Choroid plexus epithelial cell (primary cell): ENCODE measurements at regions not wholly inside any gene's neighbourhood (a gene's known extent, or its start where the extent isn't known, plus 50 kb on each side); places are given as distances from the start of the nearest gene placed in this dataset.

Source experiments
- DNase-seq: peaks from one replicate; pipeline ENCODE4 v3.0.0-alpha.2; 2010; ENCODE audit warnings: low read depth
- H3K4me3 ChIP-seq: 2 replicates; pipeline ENCODE4 v1.5.1; 2011; ENCODE audit warnings: low read depth, mild to moderate bottlenecking, control low read depth, low read length, moderate library complexity
- TF ChIP-seq, protein P1 (sequence below): conservative IDR thresholded peaks from 2 replicates; pipeline ENCODE4 v1.5.1; 2011; ENCODE audit warnings: low read depth, mild to moderate bottlenecking, control low read depth, inconsistent platforms, low read length, moderate library complexity

GRCh38 chr2:17160594-17160993, 357.6 kb downstream of the RAD51AP2 start:
- TF ChIP-seq, protein P1, sequence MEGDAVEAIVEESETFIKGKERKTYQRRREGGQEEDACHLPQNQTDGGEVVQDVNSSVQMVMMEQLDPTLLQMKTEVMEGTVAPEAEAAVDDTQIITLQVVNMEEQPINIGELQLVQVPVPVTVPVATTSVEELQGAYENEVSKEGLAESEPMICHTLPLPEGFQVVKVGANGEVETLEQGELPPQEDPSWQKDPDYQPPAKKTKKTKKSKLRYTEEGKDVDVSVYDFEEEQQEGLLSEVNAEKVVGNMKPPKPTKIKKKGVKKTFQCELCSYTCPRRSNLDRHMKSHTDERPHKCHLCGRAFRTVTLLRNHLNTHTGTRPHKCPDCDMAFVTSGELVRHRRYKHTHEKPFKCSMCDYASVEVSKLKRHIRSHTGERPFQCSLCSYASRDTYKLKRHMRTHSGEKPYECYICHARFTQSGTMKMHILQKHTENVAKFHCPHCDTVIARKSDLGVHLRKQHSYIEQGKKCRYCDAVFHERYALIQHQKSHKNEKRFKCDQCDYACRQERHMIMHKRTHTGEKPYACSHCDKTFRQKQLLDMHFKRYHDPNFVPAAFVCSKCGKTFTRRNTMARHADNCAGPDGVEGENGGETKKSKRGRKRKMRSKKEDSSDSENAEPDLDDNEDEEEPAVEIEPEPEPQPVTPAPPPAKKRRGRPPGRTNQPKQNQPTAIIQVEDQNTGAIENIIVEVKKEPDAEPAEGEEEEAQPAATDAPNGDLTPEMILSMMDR = no peak
- no peak for DNase-seq
- no peak overlapping the region for H3K4me3 ChIP-seq

GRCh38 chr2:17156086-17156485, 362.2 kb downstream of the RAD51AP2 start:
- no peak overlapping the region for H3K4me3 ChIP-seq
- DNase-seq = peak; percentile 8
- TF ChIP-seq, protein P1 = no peak

- no peak overlapping the region for H3K4me3 ChIP-seq
- no peak for DNase-seq
- TF ChIP-seq, protein P1 = no peak
Observed at GRCh38 chr2:17149945-17150344, 368.3 kb downstream of the RAD51AP2 start.

DNA sequence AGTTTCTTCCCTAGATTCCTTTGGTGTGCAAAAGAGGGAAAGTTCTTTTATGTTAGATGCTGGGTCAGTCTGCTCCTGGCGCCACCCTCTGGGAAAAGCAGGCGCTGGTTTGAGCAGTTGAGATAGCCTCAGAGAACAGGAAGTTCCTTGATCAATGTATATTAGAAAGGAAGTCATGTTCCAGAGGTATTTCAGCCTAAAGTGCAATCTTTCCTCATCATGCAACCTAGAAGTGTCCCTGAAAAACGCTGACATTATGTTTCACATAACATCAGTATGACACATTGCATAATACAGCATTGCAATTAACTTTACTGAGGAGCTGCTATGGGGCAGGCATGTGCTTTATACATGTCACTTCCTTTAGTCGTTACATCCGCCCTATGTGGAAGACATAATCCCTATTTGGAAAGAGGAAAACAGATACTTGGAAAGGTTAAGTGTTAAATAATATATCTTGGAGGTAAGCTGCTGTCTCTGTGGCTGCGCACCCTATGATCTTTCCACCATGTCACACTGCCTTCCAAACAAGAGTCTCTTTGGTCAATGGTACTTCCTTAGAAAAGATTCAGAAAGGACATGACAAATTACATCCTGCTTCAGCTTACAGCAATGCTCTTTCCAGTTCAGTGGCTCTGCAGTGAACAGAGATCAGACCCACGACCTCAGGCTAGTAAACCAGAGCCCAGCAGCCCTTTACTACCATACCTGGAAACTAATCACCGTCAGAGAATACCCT, 369.7 kb downstream of the RAD51AP2 start:
- TF ChIP-seq, protein P1 = peak; percentile 77
- DNase-seq = peak; percentile 55
- H3K4me3 ChIP-seq = no peak overlapping the region

DNA sequence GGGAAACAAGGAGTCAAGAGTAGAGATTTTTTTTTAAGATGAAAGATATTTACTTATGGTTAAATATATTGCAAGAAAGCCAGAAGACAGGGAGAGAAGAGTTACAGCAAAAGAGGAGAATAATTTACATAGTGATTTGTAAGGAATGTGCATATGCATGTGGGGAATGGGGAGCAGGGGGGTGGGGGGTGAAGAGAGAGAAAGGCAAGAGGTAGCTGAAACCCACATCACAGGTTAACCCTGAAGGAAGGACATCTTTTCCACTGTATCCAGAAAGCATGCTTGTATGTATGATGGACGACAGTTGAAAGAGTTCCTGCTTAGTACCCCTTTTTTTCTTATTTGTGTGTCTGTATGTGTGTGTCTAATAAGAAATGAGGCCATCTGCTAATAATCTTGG, 371.9 kb downstream of the RAD51AP2 start:
- TF ChIP-seq, protein P1 = no peak
- no peak overlapping the region for H3K4me3 ChIP-seq
- no peak for DNase-seq

DNA sequence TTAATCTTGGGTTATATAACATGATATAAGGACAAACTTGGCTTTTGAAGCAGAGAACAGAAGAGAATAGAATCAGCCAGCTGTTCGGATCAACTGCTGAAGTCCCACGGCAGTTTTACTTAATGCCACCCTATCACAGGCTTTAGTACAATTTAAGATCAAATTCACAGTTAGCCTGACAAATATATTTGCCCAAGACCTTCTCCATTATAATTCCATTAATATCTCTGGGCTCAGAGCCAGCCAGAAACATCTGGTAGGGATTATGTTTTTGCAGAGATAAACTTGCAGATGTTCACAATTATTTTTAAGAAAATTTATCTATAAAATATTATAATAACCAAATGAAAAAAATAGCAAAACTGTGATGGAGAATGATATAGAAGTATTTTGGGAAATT, 381.4 kb downstream of the RAD51AP2 start:
- DNase-seq = no peak
- TF ChIP-seq, protein P1 = no peak
- no peak overlapping the region for H3K4me3 ChIP-seq

DNA sequence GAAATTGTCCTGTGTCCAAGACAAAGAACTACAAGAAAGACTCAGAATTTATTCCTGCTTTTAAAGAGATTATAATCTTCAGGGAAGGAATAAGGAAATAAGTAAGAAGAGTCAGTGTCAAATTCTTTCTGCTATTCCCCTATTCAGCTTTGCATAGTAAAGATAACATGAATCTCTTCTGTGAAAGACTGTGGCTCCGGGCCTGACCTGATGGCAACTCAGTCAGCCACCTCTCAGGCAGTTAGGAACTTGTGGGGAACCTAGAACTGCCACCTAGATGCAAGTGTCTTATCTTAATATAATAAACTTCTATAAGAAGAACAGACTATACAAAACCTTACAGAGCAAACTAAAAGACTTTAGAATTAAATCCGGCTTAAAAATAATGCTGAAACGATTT, 382.0 kb downstream of the RAD51AP2 start:
- DNase-seq = no peak
- H3K4me3 ChIP-seq = no peak overlapping the region
- TF ChIP-seq, protein P1 = no peak
